ENCODE measurements at regions not wholly inside any gene's neighbourhood (a gene's known extent, or its start where the extent isn't known, plus 50 kb on each side); places are given as distances from the start of the nearest gene placed in this dataset.

- Histone ChIP-seq H3K4me2 (ENCODE audit: insufficient read depth in 1 of 2, low read depth in 2 of 2, low read length in 2 of 2) (no peak overlapping the region), H3K4me1 (replicated peaks in 1 of 4; ENCODE audit: control insufficient read depth in 3 of 4, insufficient read depth in 4 of 4, low read length in 3 of 4) (no peaks in the 10 kb centered on the region), H3K9ac (replicated peaks in 1 of 4; ENCODE audit: extremely low read depth in 1 of 4, low read depth in 3 of 4, low read length in 3 of 4) (no peak overlapping the region), H3K23ac (ENCODE audit: insufficient read length) (no peak overlapping the region), H3K14ac (ENCODE audit: insufficient read length) (no peak overlapping the region), H3K79me2 (ENCODE audit: control insufficient read depth in 1 of 2, insufficient read depth in 2 of 2, low read length in 2 of 2) (no peaks in the 10 kb centered on the region), H2BK12ac (ENCODE audit: low read depth, low read length) (no peak overlapping the region), H4K20me1 (replicated peaks in 1 of 2; ENCODE audit: control insufficient read depth in 1 of 2, insufficient read depth in 2 of 2, low read length in 2 of 2) (no peaks in the 10 kb centered on the region), H4K91ac (replicated peaks; ENCODE audit: insufficient read length, low read length) (no peak overlapping the region), H2BK120ac (replicated peaks; ENCODE audit: low read depth, low read length) (no peak overlapping the region), H3K4me3 (ENCODE audit: extremely low read depth in 1 of 4, insufficient read depth in 2 of 4, low read depth in 3 of 4, low read length in 4 of 4) (no peak overlapping the region), H2BK20ac (ENCODE audit: low read length) (no peak overlapping the region), H3K56ac (replicated peaks; ENCODE audit: insufficient read length, low read depth, low read length) (no peak overlapping the region), H3K18ac (ENCODE audit: extremely low read depth, low read length) (no peak overlapping the region), H3K36me3 (ENCODE audit: control insufficient read depth in 2 of 4, insufficient read depth in 4 of 4, low read length in 3 of 4) (no peaks in the 10 kb centered on the region), H2AFZ (ENCODE audit: low read length) (no peak overlapping the region), H3K27me3 (replicated peaks in 1 of 4; ENCODE audit: control insufficient read depth in 3 of 4, extremely low read depth in 1 of 4, insufficient read depth in 3 of 4, low read length in 3 of 4) (peaks cover 0 to 1% (median 0%) of the 10 kb centered on the region in 4 experiments; a peak in 1 of 7 replicates), H3K9me3 (ENCODE audit: insufficient read depth in 2 of 2, low read depth in 1 of 2, low read length in 1 of 2) (no peaks in the 10 kb centered on the region), H2AK5ac (ENCODE audit: low read depth, low read length) (no peak overlapping the region), H3K27ac (ENCODE audit: low read depth, low read length) (no peak overlapping the region), H2BK15ac (ENCODE audit: low read length) (no peak overlapping the region), H3K23me2 (ENCODE audit: low read depth, low read length) (no peaks in the 10 kb centered on the region), H4K8ac (ENCODE audit: extremely low read depth, insufficient read depth, low read length) (no peak overlapping the region), H2BK5ac (ENCODE audit: low read depth, low read length) (no peak overlapping the region), H3K4ac (replicated peaks; ENCODE audit: insufficient read length, low read depth, low read length) (no peak overlapping the region), H4K5ac (ENCODE audit: insufficient read length, low read depth, low read length) (no peak overlapping the region), H3K79me1 (ENCODE audit: low read depth, low read length) (no peaks in the 10 kb centered on the region)
- WGBS, 2 experiments (ENCODE audit: extremely low coverage in 1 of 2, insufficient coverage in 1 of 2, insufficient read length in 1 of 2, insufficient replicate concordance in 2 of 2, low coverage in 1 of 2, low lambda C conversion rate in 2 of 2, missing lambda C conversion rate in 1 of 2): 90% methylated on average over 6 of the region's 6 CpGs; no CpG with 5 or more reads in 1 of the 2 experiments
- CTCF ChIA-PET (ENCODE audit: partially characterized antibody): no interaction called here
- FAIRE-seq (no peak), DNase-seq (ENCODE audit: low read depth in 1 of 2, low spot score in 2 of 2) (no peak)
- POLR2A ChIA-PET (ENCODE audit: partially characterized antibody): no interaction called here
- TF ChIP-seq NRF1 (IDR thresholded peaks at IDR 0.05; ENCODE audit: low read depth, low read length) (no peak), PHF8 (conservative IDR thresholded peaks at IDR 0.05; ENCODE audit: low read depth, low read length) (no peak), JUND (IDR thresholded peaks at IDR 0.05; ENCODE audit: low read length) (no peak), TCF12 (IDR thresholded peaks at IDR 0.05; ENCODE audit: low read depth, low read length) (no peak), HDAC6 (IDR thresholded peaks at IDR 0.05; ENCODE audit: low read depth, low read length) (no peak), SIN3A (conservative IDR thresholded peaks at IDR 0.05 in 1 of 2, IDR thresholded peaks at IDR 0.05 in 1 of 2; ENCODE audit: low read depth in 1 of 2, low read length in 2 of 2) (no peak), BRCA1 (IDR thresholded peaks at IDR 0.05; ENCODE audit: low read depth, low read length) (no peak), SUZ12 (IDR thresholded peaks at IDR 0.05; ENCODE audit: low read length) (no peak), ATF2 (IDR thresholded peaks at IDR 0.05; ENCODE audit: low read length) (no peak), BCL11A (IDR thresholded peaks at IDR 0.05; ENCODE audit: low read depth in 2 of 2, low read length in 2 of 2) (no peak), MAX (IDR thresholded peaks at IDR 0.05) (no peak), CHD1 (IDR thresholded peaks at IDR 0.05; ENCODE audit: low read depth, low read length) (no peak)
Measured at GRCh38 chr4:111391829-111392228, 753.4 kb upstream of the FAM241A start.
